ENCODE measurements at regions not wholly inside any gene's neighbourhood (a gene's known extent, or its start where the extent isn't known, plus 50 kb on each side); places are given as distances from the start of the nearest gene placed in this dataset.
A peak's percentile ranks its signal among the peaks of the same experiment; 100 is the strongest.

GRCh38 chr3:193865896-193866480 is 270.0 kb upstream of the HES1 start:
- Histone ChIP-seq H3K23ac (ENCODE audit: insufficient read length) (no peak overlapping the region), H3K4me1 (replicated peaks in 1 of 4; ENCODE audit: control insufficient read depth in 3 of 4, insufficient read depth in 4 of 4, low read length in 3 of 4) (peaks cover 0 to 16% (median 10%) of the 10 kb centered on the region in 4 experiments; a peak in 6 of 7 replicates), H4K8ac (ENCODE audit: extremely low read depth, insufficient read depth, low read length) (no peak overlapping the region), H2BK120ac (replicated peaks; ENCODE audit: low read depth, low read length) (no peak overlapping the region), H2AK5ac (ENCODE audit: low read depth, low read length) (no peak overlapping the region), H3K27me3 (replicated peaks in 1 of 4; ENCODE audit: control insufficient read depth in 3 of 4, extremely low read depth in 1 of 4, insufficient read depth in 3 of 4, low read length in 3 of 4) (peaks cover 0 to 35% (median 25%) of the 10 kb centered on the region in 4 experiments; a peak in 6 of 7 replicates), H3K9me3 (ENCODE audit: insufficient read depth in 2 of 2, low read depth in 1 of 2, low read length in 1 of 2) (no peaks in the 10 kb centered on the region), H4K5ac (ENCODE audit: insufficient read length, low read depth, low read length) (no peak overlapping the region), H3K36me3 (ENCODE audit: control insufficient read depth in 2 of 4, insufficient read depth in 4 of 4, low read length in 3 of 4) (no peaks in the 10 kb centered on the region), H3K14ac (ENCODE audit: insufficient read length) (no peak overlapping the region), H2AFZ (ENCODE audit: low read length) (no peak overlapping the region), H2BK20ac (ENCODE audit: low read length) (0 out of 2 replicates have a peak overlapping the region, but pooled peaks have one; percentile 35), H2BK12ac (ENCODE audit: low read depth, low read length) (no peak overlapping the region; the same call in 1 of the 2 replicates), H4K91ac (replicated peaks; ENCODE audit: insufficient read length, low read length) (no peak overlapping the region), H3K9ac (replicated peaks in 1 of 4; ENCODE audit: extremely low read depth in 1 of 4, low read depth in 3 of 4, low read length in 3 of 4) (no peak overlapping the region), H3K56ac (replicated peaks; ENCODE audit: insufficient read length, low read depth, low read length) (no peak overlapping the region), H3K4ac (replicated peaks; ENCODE audit: insufficient read length, low read depth, low read length) (no peak overlapping the region), H3K79me1 (ENCODE audit: low read depth, low read length) (no peaks in the 10 kb centered on the region), H3K27ac (ENCODE audit: low read depth, low read length) (no peak overlapping the region), H3K23me2 (ENCODE audit: low read depth, low read length) (no peaks in the 10 kb centered on the region), H4K20me1 (replicated peaks in 1 of 2; ENCODE audit: control insufficient read depth in 1 of 2, insufficient read depth in 2 of 2, low read length in 2 of 2) (no peaks in the 10 kb centered on the region), H2BK5ac (ENCODE audit: low read depth, low read length) (peak overlapping the region; percentile 16; the same call in 1 of the 2 replicates), H3K4me3 (ENCODE audit: extremely low read depth in 1 of 4, insufficient read depth in 2 of 4, low read depth in 3 of 4, low read length in 4 of 4) (no peak overlapping the region), H3K79me2 (ENCODE audit: control insufficient read depth in 1 of 2, insufficient read depth in 2 of 2, low read length in 2 of 2) (no peaks in the 10 kb centered on the region), H3K4me2 (ENCODE audit: insufficient read depth in 1 of 2, low read depth in 2 of 2, low read length in 2 of 2) (no peak overlapping the region), H2BK15ac (ENCODE audit: low read length) (0 out of 2 replicates have a peak overlapping the region, but pooled peaks have one; percentile 38), H3K18ac (ENCODE audit: extremely low read depth, low read length) (no peak overlapping the region)
- ChIA-PET POLR2A (ENCODE audit: partially characterized antibody) (no interaction called here), CTCF (ENCODE audit: partially characterized antibody) (interaction anchor here (3.6 kb wide), 1 partner anchor 85 kb away, joined by 13 read pairs; no protein-coding TSS in a partner anchor)
- DNase-seq (ENCODE audit: low read depth in 1 of 2, low spot score in 2 of 2): no peak
- 78% methylated on average over 3 of the region's 4 CpGs; no CpG with 5 or more reads in 1 of the 2 experiments for WGBS, 2 experiments (ENCODE audit: extremely low coverage in 1 of 2, insufficient coverage in 1 of 2, insufficient read length in 1 of 2, insufficient replicate concordance in 2 of 2, low coverage in 1 of 2, low lambda C conversion rate in 2 of 2, missing lambda C conversion rate in 1 of 2)
- FAIRE-seq: no peak
- no peak for TF ChIP-seq SRF (IDR thresholded peaks at IDR 0.05; ENCODE audit: low read depth, low read length)
- TF ChIP-seq GABPA (IDR thresholded peaks at IDR 0.05; ENCODE audit: borderline replicate concordance, insufficient read depth, low read length): no peak
- TF ChIP-seq TAF7 (optimal IDR thresholded peaks at IDR 0.05; ENCODE audit: borderline replicate concordance, low read depth, low read length): no peak
- TF ChIP-seq NRF1 (IDR thresholded peaks at IDR 0.05; ENCODE audit: low read depth, low read length): no peak
- TF ChIP-seq BACH1 (IDR thresholded peaks at IDR 0.05; ENCODE audit: low read length): no peak
- TF ChIP-seq CTBP2 (IDR thresholded peaks at IDR 0.05; ENCODE audit: borderline replicate concordance, insufficient read depth, insufficient read length, low read length): no peak
- TF ChIP-seq EP300 (IDR thresholded peaks at IDR 0.05; ENCODE audit: borderline replicate concordance in 1 of 2, low read depth in 2 of 2, low read length in 2 of 2): no peak
- no peak for TF ChIP-seq KDM5A (IDR thresholded peaks at IDR 0.05; ENCODE audit: low read length)
- TF ChIP-seq ATF2 (IDR thresholded peaks at IDR 0.05; ENCODE audit: low read length): no peak
- TF ChIP-seq SUZ12 (IDR thresholded peaks at IDR 0.05; ENCODE audit: low read length): no peak
- TF ChIP-seq SIX5 (IDR thresholded peaks at IDR 0.05; ENCODE audit: low read depth, low read length): no peak
- no peak for TF ChIP-seq SIRT6 (IDR thresholded peaks at IDR 0.05; ENCODE audit: low read length)

All from H1 (cell line).